Peyer's patch (tissue), 4 donors: ENCODE measurements at regions not wholly inside any gene's neighbourhood (a gene's known extent, or its start where the extent isn't known, plus 50 kb on each side); places are given as distances from the start of the nearest gene placed in this dataset.

Source experiments
- DNase-seq, 3 donors: peaks; one replicate each; pipeline ENCODE4 v3.0.0-alpha.2; 2017 to 2019
- H3K27ac ChIP-seq, 4 donors: fragments of 200-600 bp; sonication (generic); one replicate each; pipeline ENCODE4 v1.5.1; 2016 to 2019
- H3K27me3 ChIP-seq, 2 donors: fragments of 200-600 bp; sonication (generic); one replicate each; pipeline ENCODE4 v1.5.1; 2019
- H3K36me3 ChIP-seq, 3 donors: fragments of 200-600 bp; sonication (generic); one replicate each; pipeline ENCODE4 v1.5.1; 2016 to 2019
- H3K4me1 ChIP-seq, 4 donors: fragments of 200-600 bp; sonication (generic); one replicate each; pipeline ENCODE4 v1.5.1; 2016 to 2019
- H3K4me3 ChIP-seq, 4 donors: fragments of 200-600 bp; sonication (generic); 1 replicate in 3 of 4; 2 replicates in 1 of 4; pipeline ENCODE4 v1.5.1; 2016 to 2019; ENCODE audit warnings: mild to moderate bottlenecking in 1 of 4
- H3K9me3 ChIP-seq, 4 donors: fragments of 200-600 bp; sonication (generic); one replicate each; pipeline ENCODE4 v1.5.1; 2016 to 2019; ENCODE audit warnings: mild to moderate bottlenecking in 1 of 4
- POLR2A ChIP-seq, 2 donors: fragments of 450-650 bp; IDR thresholded peaks; one replicate each; pipeline ENCODE4 v1.5.1; 2017; ENCODE audit warnings: antibody characterized with exemption in 2 of 2, mild to moderate bottlenecking in 2 of 2, moderate library complexity in 2 of 2
- TF ChIP-seq, protein P1 (sequence below), 6 experiments: fragments of 450-650 bp in 4 of 6; fragments of 200-600 bp in 2 of 6; sonication (generic) in 1 of 6; IDR thresholded peaks; one replicate each; pipeline ENCODE4 v1.5.1; 2017 to 2019; ENCODE audit warnings: antibody characterized with exemption in 6 of 6, mild to moderate bottlenecking in 3 of 6, moderate library complexity in 1 of 6

DNA sequence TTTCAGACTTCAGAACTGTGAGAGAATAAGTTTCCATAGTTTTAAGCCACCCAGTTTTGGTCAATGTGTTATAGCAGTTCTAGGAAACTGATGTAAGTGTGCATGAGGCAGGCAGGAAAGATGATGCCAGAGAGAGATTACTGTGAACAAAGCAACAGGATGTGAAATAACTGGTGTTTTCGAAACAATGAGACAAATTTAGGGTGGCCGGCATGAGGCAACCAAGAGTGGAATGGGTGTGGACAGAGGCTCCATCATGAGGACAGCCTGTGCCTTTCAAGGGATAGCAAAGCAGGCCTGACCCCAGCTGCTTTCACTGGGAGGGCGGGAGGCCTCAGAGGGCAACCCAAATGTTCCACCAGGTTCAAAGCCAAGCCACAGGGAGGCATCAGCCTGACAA lies 67.3 kb upstream of the UCN3 start:
- no peak for TF ChIP-seq POLR2A (IDR thresholded peaks at IDR 0.05)
- TF ChIP-seq, protein P1, sequence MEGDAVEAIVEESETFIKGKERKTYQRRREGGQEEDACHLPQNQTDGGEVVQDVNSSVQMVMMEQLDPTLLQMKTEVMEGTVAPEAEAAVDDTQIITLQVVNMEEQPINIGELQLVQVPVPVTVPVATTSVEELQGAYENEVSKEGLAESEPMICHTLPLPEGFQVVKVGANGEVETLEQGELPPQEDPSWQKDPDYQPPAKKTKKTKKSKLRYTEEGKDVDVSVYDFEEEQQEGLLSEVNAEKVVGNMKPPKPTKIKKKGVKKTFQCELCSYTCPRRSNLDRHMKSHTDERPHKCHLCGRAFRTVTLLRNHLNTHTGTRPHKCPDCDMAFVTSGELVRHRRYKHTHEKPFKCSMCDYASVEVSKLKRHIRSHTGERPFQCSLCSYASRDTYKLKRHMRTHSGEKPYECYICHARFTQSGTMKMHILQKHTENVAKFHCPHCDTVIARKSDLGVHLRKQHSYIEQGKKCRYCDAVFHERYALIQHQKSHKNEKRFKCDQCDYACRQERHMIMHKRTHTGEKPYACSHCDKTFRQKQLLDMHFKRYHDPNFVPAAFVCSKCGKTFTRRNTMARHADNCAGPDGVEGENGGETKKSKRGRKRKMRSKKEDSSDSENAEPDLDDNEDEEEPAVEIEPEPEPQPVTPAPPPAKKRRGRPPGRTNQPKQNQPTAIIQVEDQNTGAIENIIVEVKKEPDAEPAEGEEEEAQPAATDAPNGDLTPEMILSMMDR (IDR thresholded peaks at IDR 0.05), result no peak
- H3K27me3 ChIP-seq, result no peaks in the 10 kb centered on the region
- H3K36me3 ChIP-seq, result no peaks in the 10 kb centered on the region
- no peak for DNase-seq
- peaks cover 0 to 9% (median 0%) of the 10 kb centered on the region in 4 donors for H3K4me1 ChIP-seq
- H3K9me3 ChIP-seq, result no peaks in the 10 kb centered on the region
- H3K4me3 ChIP-seq, result no peak overlapping the region
- H3K27ac ChIP-seq, result no peak overlapping the region

DNA sequence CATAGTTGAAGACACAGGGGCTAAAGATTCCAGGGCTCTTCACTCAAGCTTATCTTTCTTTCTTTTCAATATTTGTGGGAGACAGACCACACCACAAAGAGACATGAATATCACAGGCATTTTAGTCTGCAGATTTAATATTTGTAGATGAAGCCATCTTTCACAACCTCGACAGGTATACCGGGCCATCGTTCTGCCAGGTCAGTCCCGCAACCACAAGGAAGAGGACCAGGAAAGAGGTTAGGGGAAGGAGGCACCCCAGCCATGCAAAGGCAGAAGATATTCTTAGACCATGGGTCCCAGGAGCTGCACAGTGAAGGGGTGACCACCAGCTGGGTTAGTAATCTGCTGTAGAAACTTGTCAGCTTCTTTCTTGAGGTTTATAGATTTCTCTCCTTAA lies 66.8 kb upstream of the UCN3 start:
- H3K9me3 ChIP-seq, result no peaks in the 10 kb centered on the region
- no peak overlapping the region for H3K27ac ChIP-seq
- no peak for TF ChIP-seq POLR2A (IDR thresholded peaks at IDR 0.05)
- TF ChIP-seq, protein P1 (IDR thresholded peaks at IDR 0.05), result no peak
- H3K4me1 ChIP-seq, result peaks cover 0 to 9% (median 0%) of the 10 kb centered on the region in 4 donors
- no peak overlapping the region for H3K4me3 ChIP-seq
- no peak for DNase-seq
- H3K27me3 ChIP-seq, result no peaks in the 10 kb centered on the region
- no peaks in the 10 kb centered on the region for H3K36me3 ChIP-seq

DNA sequence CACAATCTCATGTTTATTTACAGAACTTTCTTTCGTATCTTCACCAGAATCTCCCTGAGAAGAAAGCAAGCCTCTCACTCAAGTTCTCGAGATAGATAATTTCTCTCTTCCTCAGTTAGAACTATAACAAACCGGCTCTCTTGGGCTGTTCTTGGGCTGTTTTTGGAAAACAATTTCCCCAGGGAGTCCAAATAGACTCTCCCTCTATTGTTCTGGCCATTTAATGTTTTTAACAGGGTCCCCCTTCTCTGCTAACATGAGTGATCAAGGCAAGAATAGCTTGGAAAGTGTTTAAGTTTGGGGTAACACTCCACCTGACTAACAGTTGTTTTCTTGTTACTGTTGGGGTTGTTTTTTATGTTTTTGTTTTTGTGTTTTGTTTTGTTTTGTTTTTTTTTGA lies 64.8 kb upstream of the UCN3 start:
- TF ChIP-seq, protein P1 (IDR thresholded peaks at IDR 0.05), result no peak
- DNase-seq, result no peak
- Histone ChIP-seq H3K4me1 (no peaks in the 10 kb centered on the region), H3K9me3 (peaks cover 0 to 4% (median 0%) of the 10 kb centered on the region in 4 donors), H3K36me3 (no peaks in the 10 kb centered on the region), H3K4me3 (no peak overlapping the region), H3K27me3 (no peaks in the 10 kb centered on the region), H3K27ac (no peak overlapping the region)

DNA sequence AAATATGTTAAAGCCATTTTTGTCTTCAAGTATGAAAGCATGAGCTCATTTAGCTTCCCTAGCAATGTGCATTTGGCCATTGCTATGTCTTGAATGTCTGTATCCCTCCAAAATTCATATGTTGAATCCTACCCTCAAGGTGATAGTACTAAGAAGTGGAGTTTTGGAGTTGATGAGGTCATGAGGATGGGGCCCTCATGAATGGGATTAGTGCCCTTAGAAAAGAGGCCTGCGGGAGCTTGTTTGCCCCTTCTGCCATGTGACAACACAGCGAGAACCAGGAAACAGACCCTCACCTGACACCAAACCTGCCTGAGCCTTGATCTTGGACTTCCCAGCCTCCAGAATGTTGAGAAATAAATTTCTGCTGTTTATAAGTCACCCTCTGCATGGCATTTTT lies 61.3 kb upstream of the UCN3 start:
- Histone ChIP-seq H3K4me3 (no peak overlapping the region), H3K9me3 (peaks cover 0 to 4% (median 0%) of the 10 kb centered on the region in 4 donors), H3K27ac (no peak overlapping the region), H3K27me3 (no peaks in the 10 kb centered on the region), H3K4me1 (no peaks in the 10 kb centered on the region), H3K36me3 (no peaks in the 10 kb centered on the region)
- DNase-seq, result no peak
- TF ChIP-seq, protein P1 (IDR thresholded peaks at IDR 0.05), result no peak
- no peak for TF ChIP-seq POLR2A (IDR thresholded peaks at IDR 0.05)

DNA sequence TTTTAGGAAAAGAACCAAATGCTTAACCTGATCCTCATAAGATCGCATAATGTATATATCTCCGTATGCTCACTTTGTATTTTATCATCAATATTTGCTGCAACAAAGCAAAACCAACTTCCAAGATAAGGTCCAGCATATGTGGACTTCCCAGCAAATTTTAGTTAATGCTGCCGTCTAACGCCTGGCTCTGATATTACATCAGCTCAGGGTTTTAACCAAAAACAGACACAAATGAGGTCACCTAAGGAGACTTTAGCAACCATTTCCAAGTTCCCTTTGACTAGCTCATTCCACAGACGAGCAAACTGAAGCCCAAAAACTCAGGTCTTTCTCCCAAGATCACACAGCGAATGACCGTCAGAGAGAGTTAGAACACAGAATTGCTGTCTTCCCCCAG lies 59.4 kb upstream of the UCN3 start:
- Histone ChIP-seq H3K9me3 (peaks cover 0 to 4% (median 0%) of the 10 kb centered on the region in 4 donors), H3K4me3 (no peak overlapping the region), H3K27ac (no peak overlapping the region), H3K27me3 (no peaks in the 10 kb centered on the region), H3K36me3 (no peaks in the 10 kb centered on the region), H3K4me1 (no peaks in the 10 kb centered on the region)
- no peak for DNase-seq
- no peak for TF ChIP-seq POLR2A (IDR thresholded peaks at IDR 0.05)
- TF ChIP-seq, protein P1 (IDR thresholded peaks at IDR 0.05), result no peak

DNA sequence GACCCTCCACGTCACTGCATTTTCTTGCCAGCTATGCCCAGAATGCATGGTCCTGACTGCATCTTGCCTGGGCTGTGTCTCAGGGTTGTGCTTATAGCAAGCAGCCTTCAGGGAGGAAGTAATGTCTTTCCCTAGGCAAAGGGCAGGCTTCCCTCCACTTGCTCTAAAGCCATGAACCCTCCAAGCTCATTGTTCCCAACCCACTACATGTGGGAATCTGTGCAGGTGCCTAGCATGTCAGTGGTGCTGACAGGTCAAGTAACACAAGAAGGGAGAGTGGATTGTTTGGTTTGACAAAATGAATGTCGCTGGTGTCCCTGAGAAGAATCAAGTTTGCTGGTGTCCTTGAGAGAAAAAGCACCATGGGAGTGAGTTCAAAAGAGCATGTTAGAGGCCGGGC lies 53.9 kb upstream of the UCN3 start:
- no peaks in the 10 kb centered on the region for H3K27me3 ChIP-seq
- H3K4me1 ChIP-seq, result no peaks in the 10 kb centered on the region
- no peak overlapping the region for H3K27ac ChIP-seq
- H3K36me3 ChIP-seq, result no peaks in the 10 kb centered on the region
- no peak for TF ChIP-seq POLR2A (IDR thresholded peaks at IDR 0.05)
- TF ChIP-seq, protein P1 (IDR thresholded peaks at IDR 0.05), result no peak
- no peaks in the 10 kb centered on the region for H3K9me3 ChIP-seq
- DNase-seq, result no peak
- no peak overlapping the region for H3K4me3 ChIP-seq
